HG03135 (cell line): ENCODE measurements at regions not wholly inside any gene's neighbourhood (a gene's known extent, or its start where the extent isn't known, plus 50 kb on each side); places are given as distances from the start of the nearest gene placed in this dataset.

Experiments used
- ATAC-seq: cut with Tn5 transposase; IDR thresholded peaks from one replicate; pipeline ENCODE4 v1.9.1; 2021; ENCODE audit warnings: mild to moderate bottlenecking, moderate library complexity; ENCODE audit not compliant: unreplicated experiment

DNA sequence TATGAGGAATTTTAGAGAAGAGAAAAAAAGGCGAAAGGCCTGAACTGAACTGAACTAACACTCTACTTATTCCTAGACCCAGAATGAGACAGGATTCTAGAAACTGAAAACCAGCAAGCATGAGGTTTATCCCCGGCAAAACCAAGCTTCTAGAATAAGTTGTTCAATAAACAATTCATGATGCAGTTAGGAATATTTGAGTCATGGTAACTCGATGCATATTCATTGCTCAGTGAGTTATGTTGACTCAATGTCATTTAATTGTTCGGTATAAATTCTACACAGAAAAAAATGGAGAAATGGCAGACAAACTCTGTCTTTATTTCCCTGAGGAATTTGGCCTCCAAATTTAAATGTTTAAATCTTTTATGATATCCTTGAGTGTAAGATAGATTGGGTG is 321.5 kb downstream of the SATB2 start:
- ATAC-seq = no peak

DNA sequence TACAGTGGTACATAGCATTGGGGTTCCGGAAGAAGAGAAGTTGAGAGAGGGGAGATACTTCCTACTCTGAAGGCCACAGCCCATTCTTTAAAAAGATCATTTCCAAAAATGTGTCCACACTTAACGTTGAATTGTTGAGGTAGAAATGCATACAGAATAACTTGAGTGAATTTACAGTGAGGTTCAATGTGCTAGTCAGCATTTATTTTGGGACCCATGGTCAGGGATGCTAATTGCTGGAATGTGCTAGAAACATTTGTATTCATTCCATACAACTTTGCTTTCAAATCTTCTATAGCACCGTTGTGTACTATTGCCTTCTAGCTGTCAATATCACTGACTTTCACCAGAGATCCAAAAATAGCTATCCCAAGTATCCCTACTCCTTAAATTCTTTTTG is 325.9 kb downstream of the SATB2 start:
- no peak for ATAC-seq

DNA sequence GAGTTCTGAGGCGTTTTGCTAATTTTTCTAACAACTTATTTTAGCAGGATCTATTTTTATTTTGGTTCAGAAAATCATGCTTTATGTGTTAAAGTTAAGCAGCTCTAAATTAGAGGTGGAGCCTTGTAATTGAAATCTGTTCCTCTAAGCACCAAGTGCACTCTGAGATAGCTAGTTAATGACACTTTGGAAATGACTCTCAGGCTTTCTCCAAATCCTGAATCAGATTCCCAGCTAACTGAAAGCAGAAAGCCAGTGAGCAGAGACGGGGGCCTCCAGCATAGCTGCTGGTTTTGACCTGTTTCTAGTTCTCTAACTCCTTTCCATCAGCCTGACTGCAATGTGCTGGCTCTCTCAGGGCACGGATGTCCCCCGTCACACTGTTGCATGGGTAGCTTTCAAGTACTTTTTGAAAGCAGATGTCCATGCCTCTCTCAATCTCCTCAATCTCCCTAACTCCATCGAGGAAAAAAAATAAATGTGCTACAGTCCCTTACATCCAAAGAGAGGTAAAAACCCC is 326.5 kb downstream of the SATB2 start:
- ATAC-seq = no peak

DNA sequence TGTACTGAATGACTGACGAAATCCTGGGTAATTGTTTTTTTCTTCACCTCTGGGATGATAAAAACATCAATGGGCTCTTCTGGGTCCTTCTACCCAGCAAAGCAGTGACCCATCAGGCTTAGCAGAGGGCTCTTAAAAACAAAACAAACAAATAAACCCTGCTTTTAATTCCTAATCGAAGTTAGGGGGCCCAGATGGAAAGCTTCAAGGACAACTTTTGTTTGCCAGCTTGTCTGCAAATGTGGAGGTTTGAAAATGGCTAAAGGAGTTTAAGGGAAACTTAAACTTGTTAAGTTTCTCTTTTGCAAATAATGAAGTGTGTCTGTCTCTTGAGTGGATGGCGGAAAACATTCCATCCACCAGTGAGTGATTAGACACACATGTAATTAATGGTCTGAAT is 327.2 kb downstream of the SATB2 start:
- ATAC-seq = no peak

DNA sequence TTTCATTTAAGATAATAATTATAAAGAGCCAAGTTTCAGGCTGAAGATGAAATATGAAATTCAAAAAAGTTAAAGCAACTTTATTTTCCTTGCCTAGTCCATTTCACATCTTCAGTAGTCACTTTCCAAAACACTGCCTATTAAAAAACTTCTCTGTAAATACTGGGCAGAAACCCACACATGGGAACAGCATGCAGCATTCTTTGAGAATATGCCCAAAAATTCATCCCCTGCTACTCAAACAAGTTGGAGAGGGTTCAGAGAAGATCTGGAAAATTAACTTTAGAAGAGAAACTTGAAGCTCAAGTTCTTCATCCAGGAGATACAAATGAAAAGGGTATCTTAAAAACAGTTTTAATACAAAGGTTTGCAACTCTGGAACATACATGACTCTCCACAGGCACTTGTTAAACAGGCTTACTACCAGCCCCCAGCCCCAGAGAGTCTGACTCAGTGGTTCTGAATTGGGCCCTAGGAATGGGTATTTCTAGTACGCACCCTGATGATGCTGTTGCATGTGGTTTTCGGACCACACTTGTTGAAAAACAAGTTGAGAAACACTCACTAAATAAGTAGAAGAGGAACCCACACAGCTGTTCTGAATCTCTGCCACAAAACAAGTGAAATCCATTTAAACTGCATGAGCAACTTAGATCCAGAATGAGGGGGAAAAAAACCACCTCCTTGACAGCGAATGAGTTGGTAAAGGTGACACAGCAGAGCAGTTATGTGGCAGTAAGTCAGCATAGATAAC is 329.1 kb downstream of the SATB2 start:
- ATAC-seq = no peak

DNA sequence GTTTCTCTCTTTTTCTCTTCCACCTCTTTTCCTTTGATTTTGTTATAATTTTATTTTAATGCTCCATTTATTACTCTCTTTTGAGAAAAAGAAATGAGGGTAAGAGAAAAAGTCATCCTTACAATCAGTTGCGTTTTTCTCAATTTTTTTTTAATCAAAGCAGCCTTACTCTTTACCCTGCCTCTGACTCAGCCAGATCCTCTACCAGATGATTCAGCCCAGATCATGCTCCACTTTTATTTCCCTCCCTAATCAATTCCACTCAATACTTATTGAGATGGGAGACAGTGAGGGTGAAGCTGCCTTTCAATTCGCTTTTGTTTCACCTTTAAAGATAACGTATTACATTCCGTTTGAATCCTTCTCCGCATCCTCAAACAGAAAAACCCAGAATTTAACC is 337.9 kb downstream of the SATB2 start:
- ATAC-seq = no peak

DNA sequence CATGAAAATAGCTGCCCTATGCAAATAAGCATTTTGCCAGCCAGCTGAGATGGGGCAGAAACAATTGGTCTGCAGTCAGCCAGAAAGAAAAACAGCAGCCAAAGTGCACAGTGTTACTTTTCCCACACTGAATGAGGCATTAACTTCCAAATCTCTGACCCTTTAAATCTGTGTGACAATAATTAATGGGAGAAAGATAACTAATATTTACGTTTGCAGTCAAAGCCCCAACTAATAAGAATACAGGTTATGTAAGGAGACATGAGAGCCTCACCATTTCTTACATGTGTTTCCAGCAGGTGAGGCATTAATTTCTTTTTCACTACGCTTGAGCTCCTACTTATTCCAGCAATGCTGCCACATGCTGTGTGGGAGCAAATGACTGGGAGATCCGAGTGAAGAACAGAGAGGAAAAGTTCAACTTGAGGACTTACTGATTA is 339.0 kb downstream of the SATB2 start:
- ATAC-seq = no peak

DNA sequence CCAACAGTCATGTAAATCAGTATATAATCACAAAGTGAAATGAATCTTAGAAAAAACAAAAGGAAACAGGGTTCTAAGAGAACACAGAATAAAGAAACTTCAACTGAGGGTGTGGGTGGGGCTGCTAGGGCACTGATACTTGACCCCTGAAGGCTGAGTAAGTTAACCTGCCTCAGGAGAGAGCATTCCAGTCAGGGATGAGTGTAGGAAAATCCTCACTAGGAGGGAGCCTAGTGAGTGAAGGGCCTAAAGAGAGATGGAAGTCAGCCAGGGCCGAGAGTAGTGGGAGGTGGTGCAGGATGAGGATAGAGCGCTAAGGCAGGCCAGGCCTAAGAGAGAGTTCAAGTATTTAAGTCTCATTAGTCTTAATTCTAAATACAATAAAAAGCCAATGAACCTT is 342.6 kb downstream of the SATB2 start:
- ATAC-seq = no peak

DNA sequence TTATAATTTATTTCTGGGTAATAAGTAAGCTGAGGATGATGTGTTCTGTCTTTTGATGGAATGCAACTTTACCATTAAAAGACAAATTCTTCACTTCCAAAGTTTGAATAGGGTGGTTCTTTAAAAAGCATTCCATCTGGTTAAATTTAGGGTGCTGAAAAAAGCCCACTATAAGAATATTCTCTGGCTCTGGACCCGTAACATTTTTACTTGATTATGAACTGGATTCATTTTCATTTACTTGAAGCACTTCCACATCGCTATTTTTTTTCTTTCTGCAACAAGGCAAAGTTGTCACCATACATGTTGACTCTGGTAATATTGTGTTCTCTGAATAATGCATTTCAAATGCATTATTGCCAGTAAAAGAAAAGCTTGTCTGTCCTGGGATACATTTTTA is 344.6 kb downstream of the SATB2 start:
- ATAC-seq = no peak

DNA sequence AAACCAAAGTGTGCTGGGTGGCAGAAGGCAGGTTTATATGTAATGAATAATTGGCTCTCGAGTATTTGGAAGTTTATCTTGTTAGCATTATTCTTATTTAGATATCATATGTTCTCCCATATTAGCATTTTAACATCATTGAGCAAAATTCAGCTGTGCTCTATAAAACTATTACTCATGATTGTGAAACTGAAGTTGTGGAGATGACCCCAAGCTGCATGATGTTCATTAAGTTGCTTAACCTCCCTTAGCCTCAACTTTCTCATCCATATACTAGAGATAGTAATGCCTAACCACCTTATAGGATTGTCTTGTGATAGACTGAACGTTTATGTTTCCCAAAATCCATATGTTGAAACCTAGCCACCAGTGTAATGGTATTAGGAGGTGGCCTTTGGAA is 346.3 kb downstream of the SATB2 start:
- no peak for ATAC-seq

DNA sequence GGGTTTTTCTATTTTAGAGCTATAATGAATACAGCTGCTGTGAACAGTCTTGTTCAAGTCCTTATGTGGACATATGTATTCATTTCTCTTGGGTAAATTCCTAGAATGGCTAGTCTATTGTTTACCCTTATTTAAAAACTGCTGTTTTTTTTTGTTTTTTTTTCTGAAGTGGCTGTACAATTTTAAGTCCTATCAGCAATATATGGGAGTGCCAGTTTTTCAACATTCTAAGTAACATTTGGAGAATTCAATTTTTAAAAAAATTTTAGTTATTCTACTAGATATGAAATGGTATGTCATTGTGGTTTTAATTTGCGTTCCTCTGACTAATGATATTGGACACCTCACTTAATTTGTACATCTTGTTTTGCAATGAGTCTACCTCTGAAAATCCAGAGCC is 349.7 kb downstream of the SATB2 start:
- ATAC-seq = no peak

DNA sequence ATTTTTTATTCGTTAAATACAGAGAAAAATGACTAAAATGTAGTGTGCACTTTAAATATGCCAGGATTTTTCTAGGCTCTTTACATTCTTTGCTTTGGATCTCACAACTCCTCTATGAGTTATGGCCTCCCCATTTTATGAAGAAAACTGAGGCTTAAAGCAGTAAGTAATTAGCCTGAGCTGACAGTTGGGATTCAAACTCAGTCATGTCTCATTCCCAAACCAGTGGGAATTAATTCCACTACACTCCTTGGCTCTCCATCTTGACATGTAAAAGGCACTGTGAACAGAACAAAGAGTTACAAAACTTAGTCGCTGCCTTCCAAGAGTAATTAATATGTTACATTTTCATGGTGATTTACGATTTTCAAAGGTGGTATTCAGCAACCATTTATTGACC is 351.9 kb downstream of the SATB2 start:
- no peak for ATAC-seq

DNA sequence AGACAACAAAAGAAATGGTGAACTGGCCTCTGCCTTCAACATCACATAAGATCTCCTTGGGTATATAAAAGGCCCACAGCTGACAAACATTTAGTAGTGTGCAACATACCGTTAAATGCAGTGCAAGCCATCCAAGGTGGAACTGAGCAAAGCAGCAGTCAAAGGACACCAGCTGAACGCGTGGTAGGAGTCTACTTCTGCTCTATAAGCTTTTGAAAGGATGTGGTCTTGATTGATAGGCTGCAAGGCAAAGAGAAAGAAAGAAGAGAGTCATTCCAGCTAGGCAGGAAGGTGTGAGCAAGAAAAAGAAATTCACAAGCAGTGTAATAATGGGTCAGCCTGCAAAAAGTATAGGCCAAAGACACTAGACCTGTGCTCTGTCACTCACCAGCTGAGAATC is 356.3 kb downstream of the SATB2 start:
- ATAC-seq = no peak

DNA sequence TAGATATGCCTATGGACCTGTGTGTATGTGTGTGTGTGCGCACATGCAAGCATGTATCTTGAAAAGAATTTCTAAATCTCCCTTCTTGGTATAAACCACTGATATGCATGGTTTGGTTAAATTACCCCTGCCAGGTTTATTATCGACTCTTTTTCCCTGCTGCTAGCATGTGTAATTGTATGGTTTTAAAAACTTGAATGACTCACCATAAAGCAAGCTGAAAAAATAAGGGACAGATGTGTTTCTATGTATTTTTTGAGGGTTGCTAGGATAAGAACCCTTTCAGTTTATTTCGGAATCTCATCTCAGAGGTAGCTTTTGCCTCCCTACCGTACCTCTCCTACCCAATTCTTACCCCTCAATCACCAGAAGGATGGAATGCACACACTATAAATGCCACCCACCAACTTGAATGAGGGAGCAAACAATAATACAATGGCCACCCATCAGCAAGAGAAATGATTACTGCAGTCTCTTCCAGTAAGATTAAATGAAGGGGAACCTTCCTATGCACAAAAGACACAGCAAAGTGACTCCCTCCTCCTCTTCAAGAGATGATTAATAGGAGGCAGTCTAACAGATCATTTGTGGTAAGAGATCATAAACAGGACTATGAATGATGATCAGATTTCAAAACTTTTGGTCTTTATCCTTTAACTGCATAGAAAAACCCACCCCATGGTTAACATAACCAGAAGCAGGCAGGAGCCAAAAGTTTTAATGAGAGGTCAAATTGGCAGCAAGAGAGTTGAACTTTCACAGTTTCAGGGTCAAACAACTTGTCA is 357.2 kb downstream of the SATB2 start:
- ATAC-seq = no peak

DNA sequence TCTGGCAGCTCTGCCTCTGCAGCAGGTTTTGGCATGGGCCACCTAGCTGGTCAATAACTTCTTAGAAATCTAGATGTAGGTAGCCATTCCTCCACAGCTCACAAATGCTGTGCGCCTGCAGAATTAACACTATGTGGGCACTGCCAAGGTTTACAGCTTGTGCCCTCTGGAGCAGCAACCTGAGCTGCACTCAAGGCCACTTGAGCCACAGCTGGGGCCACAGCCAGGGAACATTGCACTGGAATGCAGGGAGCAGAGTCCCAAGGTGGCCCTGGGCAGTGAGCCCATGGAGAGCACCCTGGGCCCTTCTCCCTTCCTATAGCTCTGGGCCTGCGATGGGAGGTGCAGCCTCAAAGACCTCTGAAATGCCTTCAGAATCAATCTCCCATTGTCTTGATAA is 365.3 kb downstream of the SATB2 start:
- ATAC-seq = no peak

DNA sequence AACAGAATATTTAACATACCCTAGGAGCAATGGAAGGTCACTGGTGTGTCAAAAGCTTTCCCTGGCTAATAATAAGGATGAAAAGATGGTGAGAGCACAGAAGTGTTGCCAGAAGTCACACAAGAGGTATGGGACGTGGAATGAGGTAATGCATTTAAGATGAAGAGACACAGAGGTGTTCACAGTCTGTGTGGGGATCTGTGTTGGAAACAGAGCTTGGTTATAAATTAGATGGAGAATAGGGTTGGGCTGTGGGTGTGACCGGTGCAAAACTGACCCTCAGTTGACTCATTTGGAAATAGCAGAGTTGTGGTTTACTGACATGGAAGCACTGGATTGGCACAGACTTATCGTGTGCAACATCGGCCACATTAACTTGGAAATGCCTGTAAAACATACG is 372.5 kb downstream of the SATB2 start:
- no peak for ATAC-seq

DNA sequence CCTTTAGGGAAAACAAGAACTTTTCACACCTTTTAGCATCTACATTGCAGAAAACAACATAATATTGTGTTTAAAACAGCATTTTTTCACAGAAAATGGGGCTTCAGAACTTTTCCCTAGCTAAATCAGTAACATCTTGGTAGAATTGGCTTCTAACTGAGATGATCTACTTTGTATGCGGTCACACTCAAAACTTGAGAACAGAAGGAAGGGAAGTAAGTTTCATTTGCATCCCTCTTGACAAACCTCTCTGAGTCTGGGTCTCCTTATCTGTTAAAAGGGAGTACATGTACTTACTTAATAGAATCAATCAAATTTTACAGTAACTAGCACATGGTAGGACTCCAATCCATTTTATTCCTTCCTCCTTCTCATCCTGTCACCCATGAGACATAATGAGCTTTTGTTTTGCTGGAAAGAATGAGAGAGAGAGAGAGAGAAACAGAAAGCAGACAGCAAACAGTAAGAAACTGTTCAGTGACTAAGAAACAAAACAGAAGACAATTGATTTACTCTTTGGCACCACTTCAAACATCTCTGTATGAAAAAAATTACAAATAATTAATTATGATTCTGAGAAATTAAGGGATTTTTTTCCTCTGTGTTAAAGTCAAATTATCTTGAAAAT is 387.3 kb downstream of the SATB2 start:
- ATAC-seq = no peak

DNA sequence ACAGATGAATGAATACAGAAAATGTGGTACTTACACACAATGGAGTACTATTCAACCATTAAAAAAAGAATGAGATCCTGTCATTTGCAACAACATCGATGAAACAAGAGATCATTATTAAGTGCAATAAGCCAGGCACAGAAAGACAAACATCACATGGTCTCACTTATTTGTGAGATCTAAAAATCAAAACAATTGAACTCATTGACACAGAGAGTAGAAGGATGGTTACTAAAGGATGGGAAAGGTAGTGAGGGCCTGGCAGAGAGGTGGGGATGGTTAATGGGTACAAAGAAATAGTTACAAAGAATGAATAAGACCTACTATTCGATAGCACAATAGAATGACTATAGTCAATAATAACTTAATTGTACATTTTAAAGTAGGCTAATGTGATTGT is 393.5 kb downstream of the SATB2 start:
- no peak for ATAC-seq

DNA sequence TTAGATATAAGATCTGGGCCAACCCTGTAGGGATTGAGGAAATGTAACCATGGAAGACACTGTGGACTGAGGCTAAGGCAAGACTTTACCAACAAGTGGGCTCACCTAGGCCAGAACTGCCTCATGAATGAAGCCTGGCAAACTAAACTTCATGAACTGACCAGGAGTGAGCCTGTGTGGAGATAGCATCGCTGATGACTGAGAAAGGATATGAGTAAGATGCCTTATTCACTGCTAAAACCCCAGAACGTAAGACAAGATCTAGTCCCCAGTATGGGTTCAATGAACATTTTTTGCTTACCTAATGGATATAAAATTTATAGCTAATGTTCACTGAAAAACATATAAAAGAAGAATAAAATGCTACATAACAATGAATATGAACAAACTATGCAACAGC is 399.8 kb downstream of the SATB2 start:
- no peak for ATAC-seq

DNA sequence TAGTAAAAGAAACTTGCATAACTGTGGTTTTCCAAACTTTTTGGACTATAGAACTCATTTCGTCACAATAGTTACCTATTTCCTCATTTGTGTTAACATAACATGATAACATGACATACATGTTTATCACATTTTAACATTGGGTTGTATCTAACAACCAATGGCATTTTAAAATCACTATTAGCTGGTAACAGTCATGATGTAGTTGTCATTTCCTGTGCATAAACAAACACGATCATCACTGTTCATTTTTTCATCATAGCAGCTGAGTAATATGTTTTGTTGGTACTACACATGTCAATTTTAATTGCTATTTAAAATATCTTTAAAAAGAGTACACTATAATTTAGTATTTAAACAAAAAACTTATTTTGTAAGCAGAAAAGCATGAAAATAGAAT is 402.4 kb downstream of the SATB2 start:
- no peak for ATAC-seq

DNA sequence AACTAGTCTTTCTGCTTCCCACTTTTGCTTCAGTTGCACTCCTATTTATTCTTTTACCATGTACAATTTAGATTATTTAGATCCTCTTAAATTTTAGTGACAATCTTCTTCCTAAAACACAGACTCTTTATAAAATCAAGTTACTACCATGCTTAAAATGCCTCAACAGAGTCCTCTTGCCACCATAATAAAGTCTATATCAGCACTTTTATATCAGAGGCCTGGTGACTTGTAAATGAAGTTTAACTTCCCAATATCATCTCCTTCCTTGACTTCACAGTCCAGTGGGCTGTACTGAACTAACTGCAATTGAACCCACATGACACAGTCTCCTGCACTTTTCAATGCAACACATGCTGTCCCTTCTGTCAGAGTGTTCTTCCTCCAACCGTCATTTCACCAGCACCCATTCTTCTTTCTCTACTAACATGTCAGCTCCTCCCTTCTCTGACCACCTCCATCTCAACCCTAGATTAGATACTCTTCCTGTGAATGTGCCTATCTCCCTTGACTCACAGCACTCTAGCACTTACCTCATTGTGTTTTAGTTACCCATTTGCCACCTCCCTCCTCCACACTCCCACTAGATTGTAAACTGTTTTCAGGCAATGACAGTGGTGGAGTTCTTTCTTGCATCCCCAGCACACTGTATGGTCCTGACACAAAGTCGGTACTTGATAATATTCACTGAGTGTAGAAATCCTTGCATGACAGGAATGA is 414.9 kb downstream of the SATB2 start:
- ATAC-seq = no peak
